ENCODE measurements at regions not wholly inside any gene's neighbourhood (a gene's known extent, or its start where the extent isn't known, plus 50 kb on each side); places are given as distances from the start of the nearest gene placed in this dataset.

DNA sequence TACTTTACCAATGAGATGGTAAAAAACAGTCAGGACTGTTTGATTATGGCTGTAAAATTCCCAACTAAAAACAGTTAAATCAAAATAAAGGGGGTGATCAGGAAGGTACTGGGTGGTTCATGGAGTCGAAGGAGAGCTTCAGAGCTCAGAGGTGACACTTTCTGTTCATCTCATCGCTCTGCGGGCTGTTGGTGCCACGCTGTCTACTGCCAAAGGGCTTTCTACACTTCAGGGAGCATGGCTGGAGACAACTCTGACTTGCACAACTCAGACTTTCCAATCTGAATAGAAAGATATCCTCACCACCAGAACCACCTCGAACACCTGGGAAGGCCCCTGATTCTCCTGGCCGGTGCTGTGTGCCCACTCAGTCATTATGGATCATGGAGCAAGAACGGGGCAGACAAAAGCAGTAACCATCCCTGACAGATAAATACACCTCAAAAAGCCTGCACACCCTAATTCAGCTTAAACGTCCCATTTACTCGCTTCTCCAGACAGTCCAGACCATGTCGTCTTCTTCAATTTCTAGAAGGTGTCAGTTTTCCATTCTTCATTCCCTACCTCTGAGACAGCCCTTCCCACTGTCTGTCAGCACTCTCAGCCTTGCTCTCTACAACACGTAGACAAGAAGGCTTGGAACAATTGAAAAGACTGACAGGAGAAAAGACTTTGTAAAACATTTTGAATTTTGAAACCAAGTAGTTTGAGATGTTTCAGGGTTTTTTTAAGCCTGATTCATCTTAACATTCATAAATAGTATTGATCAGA is 348.7 kb upstream of the NFE2L3 start:
- TF ChIP-seq, protein P1, sequence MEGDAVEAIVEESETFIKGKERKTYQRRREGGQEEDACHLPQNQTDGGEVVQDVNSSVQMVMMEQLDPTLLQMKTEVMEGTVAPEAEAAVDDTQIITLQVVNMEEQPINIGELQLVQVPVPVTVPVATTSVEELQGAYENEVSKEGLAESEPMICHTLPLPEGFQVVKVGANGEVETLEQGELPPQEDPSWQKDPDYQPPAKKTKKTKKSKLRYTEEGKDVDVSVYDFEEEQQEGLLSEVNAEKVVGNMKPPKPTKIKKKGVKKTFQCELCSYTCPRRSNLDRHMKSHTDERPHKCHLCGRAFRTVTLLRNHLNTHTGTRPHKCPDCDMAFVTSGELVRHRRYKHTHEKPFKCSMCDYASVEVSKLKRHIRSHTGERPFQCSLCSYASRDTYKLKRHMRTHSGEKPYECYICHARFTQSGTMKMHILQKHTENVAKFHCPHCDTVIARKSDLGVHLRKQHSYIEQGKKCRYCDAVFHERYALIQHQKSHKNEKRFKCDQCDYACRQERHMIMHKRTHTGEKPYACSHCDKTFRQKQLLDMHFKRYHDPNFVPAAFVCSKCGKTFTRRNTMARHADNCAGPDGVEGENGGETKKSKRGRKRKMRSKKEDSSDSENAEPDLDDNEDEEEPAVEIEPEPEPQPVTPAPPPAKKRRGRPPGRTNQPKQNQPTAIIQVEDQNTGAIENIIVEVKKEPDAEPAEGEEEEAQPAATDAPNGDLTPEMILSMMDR (IDR thresholded peaks at IDR 0.05): no peak
- TF ChIP-seq EZH2 (IDR thresholded peaks at IDR 0.05; ENCODE audit: borderline replicate concordance, insufficient read depth, low read depth, low read length, poor library complexity, severe bottlenecking): no peak
